GM12878 (cell line): ENCODE measurements at regions not wholly inside any gene's neighbourhood (a gene's known extent, or its start where the extent isn't known, plus 50 kb on each side); places are given as distances from the start of the nearest gene placed in this dataset.

Source experiments
- ATAC-seq: fragments of 200-7000 bp; cut with Tn5 transposase; 3 replicates; pipeline ENCODE4 v1.9.1; 2020; ENCODE audit warnings: mild to moderate bottlenecking, moderate library complexity
- BruUV-seq: library from RNA; stranded (reverse); fragments of 400-500 nt; replicated peaks from 2 replicates; lab custom pipeline; 2021; lab: Mats Ljungman, UMichigan
- CTCF ChIA-PET: fragments of 300-600 bp; sonication (Branson Sonifier 250); formaldehyde crosslinking; extraction: SDS; loops from one replicate; lab custom pipeline; 2021; ENCODE audit warnings: inconsistent platforms; lab: Yijun Ruan, JAX
- POLR2A ChIA-PET: fragments of 350-600 bp; formaldehyde crosslinking; extraction: SDS; loops from one replicate; lab custom pipeline; 2021; ENCODE audit warnings: inconsistent platforms; lab: Charles Lee
- RAD21 ChIA-PET: fragments of 300-600 bp; sonication (Branson Sonifier 250); formaldehyde crosslinking; loops from one replicate; lab custom pipeline; 2023; ENCODE audit warnings: antibody characterized with exemption; ENCODE audit not compliant: unreplicated experiment; lab: Charles Lee
- SMC1A ChIA-PET: fragments of 300-600 bp; sonication (Branson Sonifier 250); formaldehyde crosslinking; loops from one replicate; lab custom pipeline; 2023; ENCODE audit not compliant: unreplicated experiment, uncharacterized antibody; lab: Charles Lee
- DNase-seq: peaks from one replicate; pipeline ENCODE4 v3.0.0-alpha.2; 2011; ENCODE audit warnings: low read depth, low spot score
- FAIRE-seq: peaks from 3 replicates; lab custom pipeline; 2011; peaks lifted over from hg19 to GRCh38; lab: Jason Lieb, UNC
- H2AFZ ChIP-seq: 2 replicates; pipeline ENCODE4 v1.6.0; 2011; ENCODE audit warnings: low read depth, low read length, control low read depth; ENCODE audit not compliant: control insufficient read depth
- H3K27ac ChIP-seq: 2 replicates; pipeline ENCODE4 v1.5.1; 2011; ENCODE audit warnings: control low read depth; ENCODE audit not compliant: control insufficient read depth, insufficient read depth
- H3K27me3 ChIP-seq, 2 experiments: replicated peaks in 1 of 2; 2 replicates each; pipeline versions ENCODE4 v1.6.0 to v1.6.1; 2011; ENCODE audit warnings: low read length in 1 of 2; ENCODE audit not compliant: control insufficient read depth in 2 of 2, insufficient read depth in 2 of 2
- H3K36me3 ChIP-seq, 2 experiments: 2 replicates each; pipeline ENCODE4 v1.5.1; 2011; ENCODE audit warnings: low read length in 1 of 2; ENCODE audit not compliant: control insufficient read depth in 2 of 2, insufficient read depth in 2 of 2
- H3K4me1 ChIP-seq: 2 replicates; pipeline ENCODE4 v1.6.1; 2011; ENCODE audit warnings: mild to moderate bottlenecking, low read length, moderate library complexity, mixed read lengths; ENCODE audit not compliant: control insufficient read depth, insufficient read depth
- H3K4me2 ChIP-seq: 2 replicates; pipeline ENCODE4 v1.6.0; 2011; ENCODE audit warnings: control low read depth; ENCODE audit not compliant: control insufficient read depth, insufficient read depth
- H3K4me3 ChIP-seq: fragments of 200-600 bp; sonication (generic); 2 replicates; pipeline ENCODE4 v1.5.1; 2016
- H3K79me2 ChIP-seq: 2 replicates; pipeline ENCODE4 v1.6.0; 2011; ENCODE audit warnings: low read length; ENCODE audit not compliant: control insufficient read depth, insufficient read depth
- H3K9ac ChIP-seq: 2 replicates; pipeline ENCODE4 v1.8.0; 2011; ENCODE audit warnings: low read length, control low read depth, mixed read lengths; ENCODE audit not compliant: control insufficient read depth, insufficient read depth
- H3K9me3 ChIP-seq: replicated peaks from 3 replicates; pipeline ENCODE4 v1.5.1; 2011; ENCODE audit warnings: mild to moderate bottlenecking, low read length; ENCODE audit not compliant: control insufficient read depth, insufficient read depth
- H4K20me1 ChIP-seq: 2 replicates; pipeline ENCODE4 v1.6.0; 2011; ENCODE audit not compliant: control insufficient read depth, insufficient read depth
- ATF2 ChIP-seq: IDR thresholded peaks from 2 replicates; pipeline ENCODE4 v1.6.1; 2012; ENCODE audit warnings: low read length, inconsistent platforms
- CEBPB ChIP-seq, 2 experiments: fragments of 150-350 bp in 1 of 2; IDR thresholded peaks; 2 replicates each; pipeline ENCODE4 v1.6.1; 2012 to 2014; ENCODE audit warnings: low read depth in 2 of 2, low read length in 2 of 2, borderline replicate concordance in 1 of 2, inconsistent platforms in 1 of 2
- CHD2 ChIP-seq: IDR thresholded peaks from 2 replicates; pipeline ENCODE4 v1.6.1; 2011; ENCODE audit warnings: low read depth, low read length, improper control_type of control experiment, borderline replicate concordance
- CTCF ChIP-seq, 3 experiments: IDR thresholded peaks in 2 of 3; conservative IDR thresholded peaks in 1 of 3; 2 replicates each; pipeline ENCODE4 v1.5.1; 2011; ENCODE audit warnings: low read depth in 3 of 3, low read length in 3 of 3, mild to moderate bottlenecking in 3 of 3, control low read depth in 2 of 3, moderate library complexity in 2 of 3, inconsistent platforms in 1 of 3, mixed read lengths in 1 of 3; ENCODE audit not compliant: control insufficient read depth in 2 of 3, insufficient read depth in 1 of 3; ENCODE audit errors: extremely low read depth in 1 of 3
- EZH2 ChIP-seq: IDR thresholded peaks from 2 replicates; pipeline ENCODE4 v1.6.1; 2012; ENCODE audit warnings: low read depth, mild to moderate bottlenecking, control low read depth, inconsistent platforms, low read length, borderline replicate concordance; ENCODE audit not compliant: control insufficient read depth
- HDGF ChIP-seq: fragments of 450-650 bp; IDR thresholded peaks from 2 replicates; pipeline ENCODE4 v1.6.1; 2016; ENCODE audit warnings: antibody characterized with exemption
- MTA3 ChIP-seq: IDR thresholded peaks from 2 replicates; pipeline ENCODE4 v1.6.1; 2012; ENCODE audit warnings: low read length, inconsistent platforms, borderline replicate concordance
- NR2C1 ChIP-seq: fragments of 450-650 bp; IDR thresholded peaks from 2 replicates; pipeline ENCODE4 v1.6.1; 2017; ENCODE audit warnings: antibody characterized with exemption, mild to moderate bottlenecking, moderate library complexity
- RFX5 ChIP-seq: IDR thresholded peaks from 2 replicates; pipeline ENCODE4 v1.6.1; 2011; ENCODE audit warnings: low read depth, low read length, improper control_type of control experiment
- SPI1 ChIP-seq: IDR thresholded peaks from 2 replicates; pipeline ENCODE4 v1.6.1; 2011; ENCODE audit warnings: low read depth, mild to moderate bottlenecking, low read length, moderate library complexity, borderline replicate concordance; ENCODE audit not compliant: insufficient read depth
- SUPT20H ChIP-seq: IDR thresholded peaks from 2 replicates; pipeline ENCODE4 v1.6.1; 2011; ENCODE audit warnings: low read depth, mild to moderate bottlenecking, low read length, moderate library complexity, borderline replicate concordance; ENCODE audit not compliant: control insufficient read depth
- TCF12 ChIP-seq: IDR thresholded peaks from 2 replicates; pipeline ENCODE4 v1.6.1; 2011; ENCODE audit warnings: low read depth, mild to moderate bottlenecking, low read length
- USF1 ChIP-seq: IDR thresholded peaks from 2 replicates; pipeline ENCODE4 v1.6.1; 2011; ENCODE audit warnings: borderline replicate concordance, low read depth, mild to moderate bottlenecking, moderate library complexity, mixed read lengths, low read length; ENCODE audit not compliant: insufficient read depth; ENCODE audit errors: extremely low read length
- USF2 ChIP-seq: IDR thresholded peaks from 2 replicates; pipeline ENCODE4 v1.6.1; 2011; ENCODE audit warnings: low read depth, low read length, improper control_type of control experiment, borderline replicate concordance
- WRNIP1 ChIP-seq: IDR thresholded peaks from 2 replicates; pipeline ENCODE4 v1.6.1; 2011; ENCODE audit warnings: low read depth, low read length, improper control_type of control experiment, borderline replicate concordance
- WGBS: methylation state at CpG from one replicate; pipeline ENCODE4 v1.1.6; 2016; ENCODE audit warnings: low lambda C conversion rate; ENCODE audit not compliant: insufficient replicate concordance, insufficient coverage; ENCODE audit errors: missing lambda C conversion rate; 5-methylcytosine and 5-hydroxymethylcytosine counted together
- in situ Hi-C: fragments of 300-500 bp; cut with MboI; formaldehyde crosslinking; loops from 9 replicates; pipeline ENCODE4 v1.14.3; 2018; ENCODE audit warnings: mixed read lengths
- intact Hi-C: fragments of 100-400 bp; cut with micrococcal nuclease; formaldehyde crosslinking; loops from one replicate; pipeline ENCODE4 v1.14.2; 2022; ENCODE audit not compliant: unreplicated experiment

- ChIA-PET CTCF (interaction anchor here (1.0 to 1.1 kb wide), 3 partner anchors 9 to 165 kb away, joined by 3 to 4 read pairs (median 3); no protein-coding TSS in a partner anchor), SMC1A (interaction anchor here (1.4 kb wide), 1 partner anchor 23 kb away, joined by 5 read pairs; no protein-coding TSS in a partner anchor), POLR2A (no interaction called here), RAD21 (no interaction called here)
- in situ Hi-C loops (no loop called here), intact Hi-C loops (no loop called here)
- H3K79me2 ChIP-seq: no peaks in the 10 kb centered on the region
- BruUV-seq: no TSS peak
- no peak overlapping the region for H3K27ac ChIP-seq
- TF ChIP-seq SUPT20H: no peak
- no peak for TF ChIP-seq CEBPB (IDR thresholded peaks at IDR 0.05; ENCODE audit: borderline replicate concordance in 1 of 2, low read depth in 2 of 2, low read length in 2 of 2)
- TF ChIP-seq HDGF: no peak
- TF ChIP-seq EZH2: no peak
- no peak for TF ChIP-seq TCF12
- no peak for TF ChIP-seq MTA3
- TF ChIP-seq USF2: no peak
- TF ChIP-seq NR2C1: no peak
- no peak for TF ChIP-seq ATF2
- TF ChIP-seq CTCF (IDR thresholded peaks at IDR 0.05 in 2 of 3, conservative IDR thresholded peaks at IDR 0.05 in 1 of 3; ENCODE audit: control insufficient read depth in 2 of 3, extremely low read depth in 1 of 3, insufficient read depth in 1 of 3, low read depth in 3 of 3, low read length in 3 of 3): no peak; a peak in 1 of 6 replicates
- TF ChIP-seq CHD2: no peak
- no peak for TF ChIP-seq SPI1
- TF ChIP-seq USF1: no peak
- TF ChIP-seq WRNIP1: no peak
- no peak for TF ChIP-seq RFX5
- H3K4me3 ChIP-seq: no peak overlapping the region
- FAIRE-seq (no peak), ATAC-seq (no peak), DNase-seq (no peak)
- H3K4me1 ChIP-seq: no peaks in the 10 kb centered on the region
- no peak overlapping the region for H2AFZ ChIP-seq
- no peaks in the 10 kb centered on the region for H4K20me1 ChIP-seq
- H3K9ac ChIP-seq: no peak overlapping the region
- 0% methylated on average over 1 of the region's 1 CpG for WGBS
- no peaks in the 10 kb centered on the region for H3K9me3 ChIP-seq
- H3K36me3 ChIP-seq: no peaks in the 10 kb centered on the region
- no peak overlapping the region for H3K4me2 ChIP-seq
- no peaks in the 10 kb centered on the region for H3K27me3 ChIP-seq
These were observed 86.8 kb upstream of the GULP1 start for GRCh38 chr2:188204824-188205223.
